A673 (cell line): ENCODE measurements at regions not wholly inside any gene's neighbourhood (a gene's known extent, or its start where the extent isn't known, plus 50 kb on each side); places are given as distances from the start of the nearest gene placed in this dataset.

Experiments
- CTCF ChIP-seq: fragments of 300-800, 200-600 bp; sonication (generic); conservative IDR thresholded peaks from 2 replicates; pipeline ENCODE4 v1.5.1; 2017; ENCODE audit warnings: low read depth, mild to moderate bottlenecking, antibody characterized with exemption, low read length, moderate library complexity, mixed read lengths
- EZH2 ChIP-seq: fragments of 200-600 bp; sonication (generic); IDR thresholded peaks from 2 replicates; pipeline ENCODE4 v1.6.1; 2017; ENCODE audit warnings: borderline replicate concordance, low read depth, mild to moderate bottlenecking, mixed read lengths, antibody characterized with exemption, low read length; ENCODE audit not compliant: poor library complexity, severe bottlenecking

- no peak for TF ChIP-seq CTCF
- TF ChIP-seq EZH2 = no peak
These were observed 228.8 kb upstream of the PGRMC2 start for GRCh38 chr4:128516301-128516969.
